SK-N-SH (cell line): ENCODE measurements at regions not wholly inside any gene's neighbourhood (a gene's known extent, or its start where the extent isn't known, plus 50 kb on each side); places are given as distances from the start of the nearest gene placed in this dataset.

ENCODE experiments used
- CTCF ChIA-PET: fragments of 300-600, 350-600 bp; formaldehyde crosslinking; extraction: SDS; loops from one replicate; lab custom pipeline; 2021; lab: Yijun Ruan, JAX
- POLR2A ChIA-PET: fragments of 350-600 bp; sonication (Branson Sonifier 250); formaldehyde crosslinking; extraction: SDS; loops from one replicate; lab custom pipeline; 2020; ENCODE audit warnings: antibody characterized with exemption, inconsistent platforms; lab: Yijun Ruan, JAX
- DNase-seq: peaks from one replicate; pipeline ENCODE4 v3.0.0; 2012
- H2AFZ ChIP-seq: fragments of 200-600 bp; sonication (generic); 2 replicates; pipeline ENCODE4 v1.8.1; 2016; ENCODE audit warnings: antibody characterized with exemption, mild to moderate bottlenecking, low read depth
- H3F3A ChIP-seq: fragments of 200-600 bp; sonication (generic); replicated peaks from 2 replicates; pipeline ENCODE3; 2016; ENCODE audit warnings: antibody characterized with exemption, mild to moderate bottlenecking; ENCODE audit not compliant: insufficient read depth
- H3K27ac ChIP-seq, 2 experiments: fragments of 200-500 bp in 1 of 2; fragments of 200-600 bp in 1 of 2; sonication (Bioruptor generic) in 1 of 2; sonication (generic), shearing (Covaris generic) in 1 of 2; 2 replicates each; pipeline versions ENCODE4 v1.5.1 to v1.6.1; 2014 to 2016; ENCODE audit warnings: low read depth in 2 of 2, inconsistent platforms in 1 of 2, low read length in 1 of 2, mild to moderate bottlenecking in 1 of 2, mixed read lengths in 1 of 2
- H3K27me3 ChIP-seq: fragments of 200-600 bp; sonication (generic), shearing (Covaris generic); 2 replicates; pipeline ENCODE4 v1.6.1; 2016; ENCODE audit warnings: mixed run types; ENCODE audit not compliant: insufficient read depth
- H3K36me3 ChIP-seq, 2 experiments: fragments of 200-500 bp in 1 of 2; fragments of 200-600 bp in 1 of 2; sonication (Bioruptor generic) in 1 of 2; sonication (generic) in 1 of 2; replicated peaks in 1 of 2; 2 replicates each; pipeline versions ENCODE3 to v1.5.1; 2014 to 2016; ENCODE audit warnings: low read length in 1 of 2, mild to moderate bottlenecking in 1 of 2; ENCODE audit not compliant: insufficient read depth in 2 of 2, control insufficient read depth in 1 of 2
- H3K4me1 ChIP-seq, 2 experiments: fragments of 200-500 bp in 1 of 2; fragments of 200-600 bp in 1 of 2; sonication (Bioruptor generic) in 1 of 2; sonication (generic), shearing (Covaris generic) in 1 of 2; 2 replicates each; pipeline versions ENCODE4 v1.5.1 to v1.6.1; 2014 to 2016; ENCODE audit warnings: low read depth in 1 of 2, low read length in 1 of 2, mixed run types in 1 of 2; ENCODE audit not compliant: insufficient read depth in 2 of 2, control insufficient read depth in 1 of 2
- H3K4me2 ChIP-seq: fragments of 200-600 bp; sonication (generic), shearing (Covaris generic); 2 replicates; pipeline ENCODE4 v1.6.1; 2017; ENCODE audit warnings: mixed run types
- H3K4me3 ChIP-seq, 2 experiments: fragments of 200-500 bp in 1 of 2; fragments of 200-600 bp in 1 of 2; sonication (Bioruptor generic) in 1 of 2; sonication (generic), shearing (Covaris generic) in 1 of 2; 2 replicates each; pipeline versions ENCODE4 v1.5.1 to v1.8.1; 2014 to 2016; ENCODE audit warnings: low read depth in 2 of 2, inconsistent platforms in 1 of 2, low read length in 1 of 2, mild to moderate bottlenecking in 1 of 2, mixed read lengths in 1 of 2, moderate library complexity in 1 of 2
- H3K79me2 ChIP-seq: fragments of 200-600 bp; sonication (generic); 2 replicates; pipeline ENCODE4 v1.8.1; 2017; ENCODE audit warnings: mild to moderate bottlenecking; ENCODE audit not compliant: insufficient read depth
- H3K9ac ChIP-seq: fragments of 200-600 bp; sonication (generic); 2 replicates; pipeline ENCODE4 v1.6.1; 2017; ENCODE audit warnings: mixed run types
- H3K9me2 ChIP-seq: fragments of 200-600 bp; sonication (generic); 2 replicates; pipeline ENCODE4 v1.6.1; 2017; ENCODE audit warnings: mixed run types
- H3K9me3 ChIP-seq: fragments of 200-600 bp; sonication (generic); 2 replicates; pipeline ENCODE4 v1.6.1; 2017; ENCODE audit warnings: mixed run types, mild to moderate bottlenecking, moderate library complexity
- H4K20me1 ChIP-seq: fragments of 200-600 bp; sonication (generic); 2 replicates; pipeline ENCODE4 v1.6.1; 2017; ENCODE audit warnings: mild to moderate bottlenecking, mixed run types; ENCODE audit not compliant: insufficient read depth
- EZH2phosphoT487 ChIP-seq: fragments of 200-600 bp; sonication (generic); IDR thresholded peaks from 2 replicates; pipeline ENCODE4 v1.6.1; 2017; ENCODE audit warnings: low read depth, mixed run types, mild to moderate bottlenecking, antibody characterized with exemption, moderate library complexity, borderline replicate concordance
- FOXJ3 ChIP-seq: sonication (generic); formaldehyde crosslinking; IDR thresholded peaks from 2 replicates; pipeline ENCODE4 v1.5.1; 2020; ENCODE audit warnings: mild to moderate bottlenecking, missing genetic modification reagents
- FOXM1 ChIP-seq: IDR thresholded peaks from 2 replicates; pipeline ENCODE4 v1.4.0; 2012; ENCODE audit warnings: low read depth, mild to moderate bottlenecking
- GABPA ChIP-seq: IDR thresholded peaks from 2 replicates; pipeline ENCODE4 v1.4.0; 2012; ENCODE audit warnings: low read depth, mild to moderate bottlenecking
- GATA2 ChIP-seq: sonication (generic); formaldehyde crosslinking; IDR thresholded peaks from 2 replicates; pipeline ENCODE4 v1.5.0; 2020; ENCODE audit warnings: mild to moderate bottlenecking, missing genetic modification reagents
- JUND ChIP-seq: IDR thresholded peaks from 2 replicates; pipeline ENCODE4 v1.4.0; 2012
- MXI1 ChIP-seq: IDR thresholded peaks from 2 replicates; pipeline ENCODE4 v1.6.1; 2012; ENCODE audit warnings: mild to moderate bottlenecking, low read depth, low read length, improper control_type of control experiment
- POLR2AphosphoS5 ChIP-seq: IDR thresholded peaks from 2 replicates; pipeline ENCODE4 v1.6.1; 2012; ENCODE audit warnings: low read depth, low read length
- RAD21 ChIP-seq: IDR thresholded peaks from 2 replicates; pipeline ENCODE4 v1.6.1; 2012; ENCODE audit warnings: mild to moderate bottlenecking, low read length
- RCOR1 ChIP-seq: fragments of 150-350 bp; IDR thresholded peaks from 2 replicates; pipeline ENCODE4 v1.6.1; 2017; ENCODE audit warnings: antibody characterized with exemption, low read length
- RFX5 ChIP-seq: IDR thresholded peaks from 2 replicates; pipeline ENCODE4 v1.6.1; 2012; ENCODE audit warnings: mild to moderate bottlenecking, improper control_type of control experiment, low read length
- SIN3A ChIP-seq: IDR thresholded peaks from 2 replicates; pipeline ENCODE4 v1.6.1; 2012; ENCODE audit warnings: low read depth, mild to moderate bottlenecking, low read length, moderate library complexity, borderline replicate concordance
- TAF1 ChIP-seq: IDR thresholded peaks from 2 replicates; pipeline ENCODE4 v1.6.1; 2012; ENCODE audit warnings: low read depth, mild to moderate bottlenecking, low read length, moderate library complexity, borderline replicate concordance
- TCF12 ChIP-seq: IDR thresholded peaks from 2 replicates; pipeline ENCODE4 v1.4.0; 2012
- TEAD4 ChIP-seq: IDR thresholded peaks from 2 replicates; pipeline ENCODE4 v1.4.0; 2012; ENCODE audit warnings: mild to moderate bottlenecking, borderline replicate concordance; ENCODE audit not compliant: insufficient read depth
- WGBS: methylation state at CpG from one replicate; pipeline ENCODE4 v1.1.6; 2017; ENCODE audit warnings: low lambda C conversion rate; 5-methylcytosine and 5-hydroxymethylcytosine counted together
- TF ChIP-seq, protein P1 (sequence below): IDR thresholded peaks from 2 replicates; pipeline ENCODE4 v1.6.1; 2012; ENCODE audit warnings: mild to moderate bottlenecking, low read depth, low read length, moderate library complexity
- TF ChIP-seq, protein P2 (sequence below): IDR thresholded peaks from 2 replicates; pipeline ENCODE4 v1.4.0; 2012; ENCODE audit warnings: low read depth
- TF ChIP-seq, protein P3 (sequence below): fragments of 150-350 bp; IDR thresholded peaks from 2 replicates; pipeline ENCODE4 v1.6.1; 2016; ENCODE audit warnings: mild to moderate bottlenecking, low read depth, low read length
- TF ChIP-seq, protein P4 (sequence below): IDR thresholded peaks from 2 replicates; pipeline ENCODE4; 2012

DNA sequence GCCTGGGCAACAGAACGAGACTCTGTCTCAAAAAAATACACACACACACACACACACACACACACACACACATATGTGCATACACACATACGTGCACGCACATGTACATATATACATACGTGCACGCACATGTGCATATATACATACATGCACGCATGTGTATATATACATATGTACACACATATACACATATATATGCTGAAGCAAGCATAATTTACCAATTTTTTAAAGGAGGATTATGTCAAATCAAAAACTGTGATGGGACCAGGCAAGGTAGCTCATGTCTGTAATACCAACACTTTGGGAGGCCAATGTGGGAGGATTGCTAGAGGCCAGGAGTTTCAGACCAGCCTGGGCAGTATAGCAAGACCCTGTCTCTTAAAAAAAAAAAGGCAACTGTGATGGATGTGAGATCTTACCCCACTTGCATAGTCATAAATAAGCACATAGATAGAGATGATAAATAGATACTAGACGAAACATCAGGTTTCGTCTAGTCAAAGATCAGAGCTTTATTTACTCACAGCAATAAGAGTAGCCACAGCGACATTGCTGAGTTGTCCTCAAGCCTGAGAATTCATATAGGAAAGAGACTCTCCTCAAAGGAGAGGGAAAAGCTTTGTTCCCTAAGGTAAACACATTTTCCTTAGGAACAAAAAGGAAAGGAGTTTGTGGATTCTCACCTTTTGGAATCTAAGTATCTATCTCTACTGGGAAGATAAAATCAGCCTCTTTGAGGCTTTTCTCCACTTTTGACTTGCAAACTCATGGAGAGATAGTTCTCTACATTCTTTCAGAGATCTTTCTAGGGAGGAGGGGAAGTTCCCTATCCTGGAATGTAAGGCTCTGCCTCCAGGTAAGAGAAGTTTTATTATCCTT lies 74.7 kb upstream of the AMN1 start:
- no peaks in the 10 kb centered on the region for H3K79me2 ChIP-seq
- no peak overlapping the region for H3K27ac ChIP-seq
- no peaks in the 10 kb centered on the region for H3K36me3 ChIP-seq
- H3K4me1 ChIP-seq, result no peaks in the 10 kb centered on the region
- no peaks in the 10 kb centered on the region for H3K9me2 ChIP-seq
- TF ChIP-seq RFX5 (no peak), TAF1 (no peak), MXI1 (no peak), GATA2 (no peak), RCOR1 (no peak), RAD21 (no peak), EZH2phosphoT487 (no peak), FOXM1 (no peak), TCF12 (no peak), SIN3A (no peak), TEAD4 (no peak), GABPA (no peak)
- TF ChIP-seq, protein P1, sequence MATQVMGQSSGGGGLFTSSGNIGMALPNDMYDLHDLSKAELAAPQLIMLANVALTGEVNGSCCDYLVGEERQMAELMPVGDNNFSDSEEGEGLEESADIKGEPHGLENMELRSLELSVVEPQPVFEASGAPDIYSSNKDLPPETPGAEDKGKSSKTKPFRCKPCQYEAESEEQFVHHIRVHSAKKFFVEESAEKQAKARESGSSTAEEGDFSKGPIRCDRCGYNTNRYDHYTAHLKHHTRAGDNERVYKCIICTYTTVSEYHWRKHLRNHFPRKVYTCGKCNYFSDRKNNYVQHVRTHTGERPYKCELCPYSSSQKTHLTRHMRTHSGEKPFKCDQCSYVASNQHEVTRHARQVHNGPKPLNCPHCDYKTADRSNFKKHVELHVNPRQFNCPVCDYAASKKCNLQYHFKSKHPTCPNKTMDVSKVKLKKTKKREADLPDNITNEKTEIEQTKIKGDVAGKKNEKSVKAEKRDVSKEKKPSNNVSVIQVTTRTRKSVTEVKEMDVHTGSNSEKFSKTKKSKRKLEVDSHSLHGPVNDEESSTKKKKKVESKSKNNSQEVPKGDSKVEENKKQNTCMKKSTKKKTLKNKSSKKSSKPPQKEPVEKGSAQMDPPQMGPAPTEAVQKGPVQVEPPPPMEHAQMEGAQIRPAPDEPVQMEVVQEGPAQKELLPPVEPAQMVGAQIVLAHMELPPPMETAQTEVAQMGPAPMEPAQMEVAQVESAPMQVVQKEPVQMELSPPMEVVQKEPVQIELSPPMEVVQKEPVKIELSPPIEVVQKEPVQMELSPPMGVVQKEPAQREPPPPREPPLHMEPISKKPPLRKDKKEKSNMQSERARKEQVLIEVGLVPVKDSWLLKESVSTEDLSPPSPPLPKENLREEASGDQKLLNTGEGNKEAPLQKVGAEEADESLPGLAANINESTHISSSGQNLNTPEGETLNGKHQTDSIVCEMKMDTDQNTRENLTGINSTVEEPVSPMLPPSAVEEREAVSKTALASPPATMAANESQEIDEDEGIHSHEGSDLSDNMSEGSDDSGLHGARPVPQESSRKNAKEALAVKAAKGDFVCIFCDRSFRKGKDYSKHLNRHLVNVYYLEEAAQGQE, result no peak
- TF ChIP-seq, protein P2, sequence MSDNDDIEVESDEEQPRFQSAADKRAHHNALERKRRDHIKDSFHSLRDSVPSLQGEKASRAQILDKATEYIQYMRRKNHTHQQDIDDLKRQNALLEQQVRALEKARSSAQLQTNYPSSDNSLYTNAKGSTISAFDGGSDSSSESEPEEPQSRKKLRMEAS, result no peak
- TF ChIP-seq, all 33 proteins: peak for 0
- ChIA-PET POLR2A (no interaction called here), CTCF (interaction anchor here (0.6 kb wide), 1 partner anchor 36 kb away, joined by 3 read pairs; no protein-coding TSS in a partner anchor)
- Histone ChIP-seq H4K20me1 (no peaks in the 10 kb centered on the region), H3K9ac (no peak overlapping the region), H3K4me2 (no peak overlapping the region), H3K27me3 (no peaks in the 10 kb centered on the region), H3K9me3 (no peaks in the 10 kb centered on the region), H3K4me3 (no peak overlapping the region), H3F3A (no peaks in the 10 kb centered on the region), H2AFZ (no peak overlapping the region)
- WGBS, result 84% methylated on average over 9 of the region's 9 CpGs
- no peak for DNase-seq

GRCh38 chr12:31801872-31802271 lies 73.1 kb upstream of the AMN1 start:
- WGBS, result 93% methylated on average over 4 of the region's 4 CpGs
- Histone ChIP-seq H3K4me2 (no peak overlapping the region), H3F3A (no peaks in the 10 kb centered on the region), H3K4me3 (no peak overlapping the region), H2AFZ (no peak overlapping the region), H4K20me1 (no peaks in the 10 kb centered on the region), H3K9me3 (no peaks in the 10 kb centered on the region), H3K36me3 (no peaks in the 10 kb centered on the region), H3K4me1 (no peaks in the 10 kb centered on the region), H3K27me3 (no peaks in the 10 kb centered on the region), H3K9ac (no peak overlapping the region), H3K79me2 (no peaks in the 10 kb centered on the region), H3K27ac (no peak overlapping the region), H3K9me2 (no peaks in the 10 kb centered on the region)
- no peak for DNase-seq
- ChIA-PET CTCF (no interaction called here), POLR2A (no interaction called here)
- TF ChIP-seq TAF1 (no peak), TEAD4 (no peak), EZH2phosphoT487 (no peak), FOXJ3 (CRISPR knock-in tag) (no peak), JUND (no peak), POLR2AphosphoS5 (no peak), RAD21 (no peak), RCOR1 (no peak)
- TF ChIP-seq, protein P3, sequence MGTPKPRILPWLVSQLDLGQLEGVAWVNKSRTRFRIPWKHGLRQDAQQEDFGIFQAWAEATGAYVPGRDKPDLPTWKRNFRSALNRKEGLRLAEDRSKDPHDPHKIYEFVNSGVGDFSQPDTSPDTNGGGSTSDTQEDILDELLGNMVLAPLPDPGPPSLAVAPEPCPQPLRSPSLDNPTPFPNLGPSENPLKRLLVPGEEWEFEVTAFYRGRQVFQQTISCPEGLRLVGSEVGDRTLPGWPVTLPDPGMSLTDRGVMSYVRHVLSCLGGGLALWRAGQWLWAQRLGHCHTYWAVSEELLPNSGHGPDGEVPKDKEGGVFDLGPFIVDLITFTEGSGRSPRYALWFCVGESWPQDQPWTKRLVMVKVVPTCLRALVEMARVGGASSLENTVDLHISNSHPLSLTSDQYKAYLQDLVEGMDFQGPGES, result no peak
- TF ChIP-seq, protein P4, sequence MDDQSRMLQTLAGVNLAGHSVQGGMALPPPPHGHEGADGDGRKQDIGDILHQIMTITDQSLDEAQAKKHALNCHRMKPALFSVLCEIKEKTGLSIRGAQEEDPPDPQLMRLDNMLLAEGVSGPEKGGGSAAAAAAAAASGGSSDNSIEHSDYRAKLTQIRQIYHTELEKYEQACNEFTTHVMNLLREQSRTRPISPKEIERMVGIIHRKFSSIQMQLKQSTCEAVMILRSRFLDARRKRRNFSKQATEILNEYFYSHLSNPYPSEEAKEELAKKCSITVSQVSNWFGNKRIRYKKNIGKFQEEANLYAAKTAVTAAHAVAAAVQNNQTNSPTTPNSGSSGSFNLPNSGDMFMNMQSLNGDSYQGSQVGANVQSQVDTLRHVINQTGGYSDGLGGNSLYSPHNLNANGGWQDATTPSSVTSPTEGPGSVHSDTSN, result no peak
